ENCODE measurements at regions not wholly inside any gene's neighbourhood (a gene's known extent, or its start where the extent isn't known, plus 50 kb on each side); places are given as distances from the start of the nearest gene placed in this dataset.

GRCh38 chr1:79662596-79662995 is 656.1 kb upstream of the ADGRL4 start:
- H3K27ac Mint-ChIP-seq: no peak overlapping the region
- no peaks in the 10 kb centered on the region for H3K27me3 Mint-ChIP-seq
- no peak overlapping the region for H3K4me3 Mint-ChIP-seq
- H3K36me3 Mint-ChIP-seq (ENCODE audit: low read depth): no peaks in the 10 kb centered on the region
- no peak for DNase-seq
- H3K9me3 Mint-ChIP-seq: no peaks in the 10 kb centered on the region
- ChIA-PET CTCF (no interaction called here), POLR2A (no interaction called here)
- no peaks in the 10 kb centered on the region for H3K4me1 Mint-ChIP-seq

DNA sequence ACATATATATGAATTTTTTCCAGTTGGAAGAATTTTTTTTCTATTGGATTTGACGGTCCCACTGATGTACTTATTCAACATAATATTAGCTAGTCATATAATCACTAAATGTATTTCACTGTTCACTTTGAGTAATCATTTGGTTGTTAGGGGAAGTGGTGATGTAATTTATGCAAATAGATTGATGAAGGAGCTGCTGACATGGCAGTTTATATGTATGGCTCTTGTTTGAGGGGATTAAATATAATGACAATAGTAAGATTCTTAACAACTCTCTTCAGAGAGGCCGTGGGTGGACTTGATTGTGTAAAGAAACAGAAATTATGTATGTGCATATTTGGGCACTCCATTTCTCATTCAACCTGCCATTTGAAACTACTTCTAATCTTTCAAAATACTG is 653.6 kb upstream of the ADGRL4 start:
- Mint-ChIP-seq H3K4me1 (no peaks in the 10 kb centered on the region), H3K36me3 (ENCODE audit: low read depth) (no peaks in the 10 kb centered on the region), H3K9me3 (no peaks in the 10 kb centered on the region), H3K4me3 (no peak overlapping the region), H3K27me3 (no peaks in the 10 kb centered on the region), H3K27ac (no peak overlapping the region)
- DNase-seq: no peak
- POLR2A ChIA-PET: no interaction called here
- CTCF ChIA-PET: no interaction called here

DNA sequence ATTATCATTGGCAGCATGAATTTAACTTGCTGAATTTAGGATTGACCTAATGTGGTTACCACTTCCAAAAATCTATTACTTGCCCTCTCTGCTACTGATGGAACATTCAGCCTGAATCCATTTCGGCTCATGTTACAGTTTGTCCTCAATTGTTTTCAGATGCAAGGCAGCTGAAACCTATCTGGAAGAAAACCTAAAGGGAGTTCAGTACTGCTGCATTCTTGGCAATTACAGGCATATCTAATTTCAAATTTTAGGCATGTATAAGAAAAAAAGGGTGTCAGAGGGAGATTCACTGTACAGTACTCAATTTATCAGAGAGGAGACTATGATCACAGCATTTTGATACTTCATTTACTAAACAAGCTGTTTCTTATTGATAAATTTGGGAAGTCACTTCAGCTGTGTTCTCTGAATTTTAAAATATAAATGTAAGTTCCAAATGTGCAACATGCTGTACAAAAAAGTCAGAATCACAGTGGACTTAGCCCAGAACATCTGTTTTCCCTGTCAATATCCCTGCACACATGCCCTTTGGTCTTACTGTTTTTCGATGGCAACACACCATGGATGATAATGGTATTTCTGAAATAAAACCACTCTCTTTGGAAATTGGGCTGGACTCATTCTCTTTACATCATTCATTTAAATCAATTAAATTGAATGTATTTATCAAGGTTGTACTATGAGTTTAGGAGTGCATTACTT is 651.6 kb upstream of the ADGRL4 start:
- Mint-ChIP-seq H3K9me3 (no peaks in the 10 kb centered on the region), H3K36me3 (ENCODE audit: low read depth) (no peaks in the 10 kb centered on the region), H3K27me3 (no peaks in the 10 kb centered on the region), H3K4me1 (no peaks in the 10 kb centered on the region), H3K4me3 (no peak overlapping the region), H3K27ac (no peak overlapping the region)
- CTCF ChIA-PET: no interaction called here
- DNase-seq: no peak
- POLR2A ChIA-PET: no interaction called here

DNA sequence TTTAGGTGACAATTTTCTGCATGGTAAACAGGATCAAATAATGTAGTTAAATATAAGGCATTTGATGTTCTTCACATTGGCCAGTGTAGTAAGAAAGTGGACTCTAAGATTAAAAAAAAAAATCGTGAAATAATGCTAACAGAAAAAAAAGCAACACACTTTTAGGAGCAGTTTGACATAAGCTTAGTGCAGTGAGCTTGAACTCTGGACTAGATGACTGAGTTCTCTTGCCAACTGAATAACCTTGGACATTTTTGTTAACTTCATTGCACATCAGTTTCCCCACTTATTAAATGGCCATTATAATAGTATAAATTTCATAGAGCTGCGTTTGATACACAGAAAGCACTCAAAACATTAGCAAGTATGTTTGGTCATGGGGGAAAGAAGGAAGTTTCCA is 649.3 kb upstream of the ADGRL4 start:
- no peak overlapping the region for H3K27ac Mint-ChIP-seq
- CTCF ChIA-PET: no interaction called here
- no peaks in the 10 kb centered on the region for H3K36me3 Mint-ChIP-seq (ENCODE audit: low read depth)
- POLR2A ChIA-PET: no interaction called here
- H3K27me3 Mint-ChIP-seq: no peaks in the 10 kb centered on the region
- DNase-seq: no peak
- no peak overlapping the region for H3K4me3 Mint-ChIP-seq
- H3K9me3 Mint-ChIP-seq: no peaks in the 10 kb centered on the region
- no peaks in the 10 kb centered on the region for H3K4me1 Mint-ChIP-seq

GRCh38 chr1:79652426-79652825 is 645.9 kb upstream of the ADGRL4 start:
- H3K27ac Mint-ChIP-seq: no peak overlapping the region
- no peak for DNase-seq
- POLR2A ChIA-PET: no interaction called here
- no peak overlapping the region for H3K4me3 Mint-ChIP-seq
- no peaks in the 10 kb centered on the region for H3K4me1 Mint-ChIP-seq
- no peaks in the 10 kb centered on the region for H3K27me3 Mint-ChIP-seq
- no peaks in the 10 kb centered on the region for H3K36me3 Mint-ChIP-seq (ENCODE audit: low read depth)
- no peaks in the 10 kb centered on the region for H3K9me3 Mint-ChIP-seq
- CTCF ChIA-PET: no interaction called here

GRCh38 chr1:79648126-79648525 is 641.6 kb upstream of the ADGRL4 start:
- H3K4me1 Mint-ChIP-seq: no peaks in the 10 kb centered on the region
- no peak for DNase-seq
- POLR2A ChIA-PET: no interaction called here
- H3K4me3 Mint-ChIP-seq: no peak overlapping the region
- H3K27ac Mint-ChIP-seq: no peak overlapping the region
- no peaks in the 10 kb centered on the region for H3K27me3 Mint-ChIP-seq
- H3K36me3 Mint-ChIP-seq (ENCODE audit: low read depth): no peaks in the 10 kb centered on the region
- peaks cover 2% of the 10 kb centered on the region for H3K9me3 Mint-ChIP-seq
- CTCF ChIA-PET: no interaction called here

DNA sequence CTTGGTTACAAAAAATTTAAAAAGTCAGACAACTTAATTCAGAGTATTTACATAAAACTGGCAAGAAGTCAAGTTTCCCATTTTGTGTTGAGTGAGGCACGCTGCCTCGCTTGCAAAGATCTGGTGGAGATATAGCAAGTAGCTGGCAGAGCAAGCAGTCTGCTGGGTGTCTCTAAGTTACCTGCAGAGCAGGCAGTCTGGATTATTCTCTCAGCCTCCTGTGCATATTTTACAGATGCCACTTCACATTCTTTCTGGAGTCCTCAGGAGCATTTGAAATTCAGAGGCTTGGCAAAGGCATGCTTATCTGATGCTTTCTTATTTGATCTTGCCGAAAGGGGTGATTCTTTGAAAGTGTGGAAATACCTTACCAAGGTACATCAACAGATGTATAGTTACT is 640.4 kb upstream of the ADGRL4 start:
- H3K4me1 Mint-ChIP-seq: no peaks in the 10 kb centered on the region
- no peaks in the 10 kb centered on the region for H3K27me3 Mint-ChIP-seq
- H3K36me3 Mint-ChIP-seq (ENCODE audit: low read depth): no peaks in the 10 kb centered on the region
- CTCF ChIA-PET: no interaction called here
- H3K4me3 Mint-ChIP-seq: no peak overlapping the region
- no peak for DNase-seq
- POLR2A ChIA-PET: no interaction called here
- H3K27ac Mint-ChIP-seq: no peak overlapping the region
- H3K9me3 Mint-ChIP-seq: peaks cover 12% of the 10 kb centered on the region

DNA sequence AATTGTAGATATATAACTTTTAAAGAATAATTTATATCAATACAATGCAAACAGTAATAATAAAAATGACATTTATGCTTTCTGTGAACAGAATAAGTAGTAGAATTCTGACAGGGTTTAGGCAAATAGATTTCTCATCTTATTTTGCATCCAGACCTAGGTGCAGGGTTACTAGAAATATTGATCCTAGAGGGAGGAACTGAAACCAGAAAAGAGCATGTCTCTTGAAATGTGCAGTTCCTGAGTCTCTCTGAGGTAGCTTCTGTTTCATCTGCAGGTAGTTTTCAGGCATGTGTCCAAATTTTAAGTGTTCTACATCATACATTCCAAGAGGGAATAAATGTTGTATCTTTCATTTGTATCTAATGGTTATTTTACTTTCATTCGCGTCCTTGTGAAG is 631.9 kb upstream of the ADGRL4 start:
- ChIA-PET CTCF (no interaction called here), POLR2A (no interaction called here)
- no peaks in the 10 kb centered on the region for H3K27me3 Mint-ChIP-seq
- H3K4me3 Mint-ChIP-seq: no peak overlapping the region
- no peak for DNase-seq
- no peaks in the 10 kb centered on the region for H3K36me3 Mint-ChIP-seq (ENCODE audit: low read depth)
- H3K9me3 Mint-ChIP-seq: peaks cover 21% of the 10 kb centered on the region
- H3K27ac Mint-ChIP-seq: no peak overlapping the region
- H3K4me1 Mint-ChIP-seq: no peaks in the 10 kb centered on the region

DNA sequence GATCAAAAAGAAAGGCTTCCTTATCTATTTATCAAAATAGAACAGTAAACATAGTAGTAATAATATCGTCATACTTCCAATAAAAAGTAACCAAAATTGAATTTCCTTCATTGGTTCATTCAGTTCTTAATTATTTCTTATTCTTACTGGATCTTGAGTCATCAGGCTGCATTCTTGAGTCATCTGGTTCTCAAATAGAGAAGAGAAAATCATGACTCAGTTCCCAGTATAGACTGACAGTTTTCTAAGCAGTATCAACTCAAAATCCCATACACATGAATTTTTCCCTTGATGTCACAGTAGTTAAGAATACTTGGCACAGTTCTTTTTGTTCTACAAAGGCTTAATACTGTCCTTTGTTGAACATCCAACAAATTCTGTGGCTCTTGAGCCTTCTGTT is 626.9 kb upstream of the ADGRL4 start:
- no peaks in the 10 kb centered on the region for H3K4me1 Mint-ChIP-seq
- no peak overlapping the region for H3K4me3 Mint-ChIP-seq
- ChIA-PET POLR2A (no interaction called here), CTCF (no interaction called here)
- peaks cover 3% of the 10 kb centered on the region for H3K9me3 Mint-ChIP-seq
- no peak for DNase-seq
- no peaks in the 10 kb centered on the region for H3K36me3 Mint-ChIP-seq (ENCODE audit: low read depth)
- no peak overlapping the region for H3K27ac Mint-ChIP-seq
- no peaks in the 10 kb centered on the region for H3K27me3 Mint-ChIP-seq

DNA sequence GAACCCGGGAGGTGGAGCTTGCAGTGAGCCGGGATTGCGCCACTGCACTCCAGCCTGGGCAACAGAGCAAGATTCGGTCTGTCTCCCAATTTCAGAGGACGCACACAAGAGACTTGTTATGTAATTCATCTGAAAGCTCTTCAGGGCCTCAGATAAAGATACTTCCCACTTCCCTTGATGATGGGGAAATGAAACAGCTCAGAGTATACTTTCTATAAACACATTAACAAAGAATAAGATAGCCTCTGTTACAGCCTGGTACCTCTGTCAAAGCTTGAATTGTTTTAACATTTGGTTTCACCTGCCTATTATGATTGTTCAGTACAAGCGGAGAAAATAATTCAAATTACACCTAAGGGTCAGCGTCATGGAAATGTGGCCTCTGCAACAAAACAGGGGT is 622.9 kb upstream of the ADGRL4 start:
- Mint-ChIP-seq H3K27me3 (no peaks in the 10 kb centered on the region), H3K4me3 (no peak overlapping the region), H3K9me3 (peaks cover 3% of the 10 kb centered on the region), H3K27ac (no peak overlapping the region), H3K36me3 (ENCODE audit: low read depth) (no peaks in the 10 kb centered on the region), H3K4me1 (no peaks in the 10 kb centered on the region)
- POLR2A ChIA-PET: no interaction called here
- DNase-seq: no peak
- CTCF ChIA-PET: no interaction called here

- Mint-ChIP-seq H3K9me3 (no peaks in the 10 kb centered on the region), H3K27ac (no peak overlapping the region), H3K27me3 (no peaks in the 10 kb centered on the region), H3K4me3 (no peak overlapping the region), H3K36me3 (ENCODE audit: low read depth) (no peaks in the 10 kb centered on the region), H3K4me1 (no peaks in the 10 kb centered on the region)
- ChIA-PET POLR2A (no interaction called here), CTCF (no interaction called here)
- DNase-seq: no peak
Observed at GRCh38 chr1:79617777-79618176, 611.2 kb upstream of the ADGRL4 start.

GRCh38 chr1:79614762-79615161 is 608.2 kb upstream of the ADGRL4 start:
- Mint-ChIP-seq H3K9me3 (no peaks in the 10 kb centered on the region), H3K27me3 (no peaks in the 10 kb centered on the region), H3K4me1 (no peaks in the 10 kb centered on the region), H3K4me3 (no peak overlapping the region), H3K27ac (no peak overlapping the region), H3K36me3 (ENCODE audit: low read depth) (no peaks in the 10 kb centered on the region)
- DNase-seq: no peak
- CTCF ChIA-PET: no interaction called here
- POLR2A ChIA-PET: no interaction called here

GRCh38 chr1:79614106-79614505 is 607.6 kb upstream of the ADGRL4 start:
- Mint-ChIP-seq H3K4me1 (no peaks in the 10 kb centered on the region), H3K27ac (no peak overlapping the region), H3K27me3 (no peaks in the 10 kb centered on the region), H3K36me3 (ENCODE audit: low read depth) (no peaks in the 10 kb centered on the region), H3K9me3 (no peaks in the 10 kb centered on the region), H3K4me3 (no peak overlapping the region)
- ChIA-PET CTCF (no interaction called here), POLR2A (no interaction called here)
- no peak for DNase-seq

GRCh38 chr1:79613046-79613445 is 606.5 kb upstream of the ADGRL4 start:
- no peaks in the 10 kb centered on the region for H3K36me3 Mint-ChIP-seq (ENCODE audit: low read depth)
- H3K4me3 Mint-ChIP-seq: no peak overlapping the region
- DNase-seq: no peak
- H3K9me3 Mint-ChIP-seq: no peaks in the 10 kb centered on the region
- no peaks in the 10 kb centered on the region for H3K4me1 Mint-ChIP-seq
- no peaks in the 10 kb centered on the region for H3K27me3 Mint-ChIP-seq
- ChIA-PET CTCF (no interaction called here), POLR2A (no interaction called here)
- H3K27ac Mint-ChIP-seq: no peak overlapping the region
